ENCODE measurements at regions not wholly inside any gene's neighbourhood (a gene's known extent, or its start where the extent isn't known, plus 50 kb on each side); places are given as distances from the start of the nearest gene placed in this dataset.

- ATAC-seq (no peak), DNase-seq (no peak)
- Mint-ChIP-seq H3K27ac (no peak overlapping the region), H3K27me3 (no peaks in the 10 kb centered on the region), H3K9me3 (peaks cover 3 to 54% (median 21%) of the 10 kb centered on the region in 11 donors), H3K4me3 (no peak overlapping the region), H3K4me1 (peaks cover 0 to 8% (median 2%) of the 10 kb centered on the region in 7 donors), H3K36me3 (peaks cover 8 to 76% (median 65%) of the 10 kb centered on the region in 5 donors)
- H3K9me3 ChIP-seq (ENCODE audit: control insufficient read depth in 2 of 3, low read length in 3 of 3): peaks cover 0 to 18% (median 7%) of the 10 kb centered on the region in 3 experiments
- peaks cover 0 to 18% (median 0%) of the 10 kb centered on the region in 3 experiments for H3K36me3 ChIP-seq (ENCODE audit: control insufficient read depth in 2 of 3, insufficient read depth in 3 of 3, low read length in 3 of 3)
- H3K4me3 ChIP-seq (ENCODE audit: low read length): no peak overlapping the region
- H3K27ac ChIP-seq (ENCODE audit: low read depth, low read length): no peak overlapping the region
- H3K4me1 ChIP-seq (ENCODE audit: control insufficient read depth in 2 of 2, insufficient read depth in 2 of 2, low read length in 2 of 2): no peaks in the 10 kb centered on the region
- intact Hi-C loops (cut with micrococcal nuclease): no loop called here
- POLR2A ChIA-PET: no interaction called here
- no peaks in the 10 kb centered on the region for H3K27me3 ChIP-seq (ENCODE audit: control insufficient read depth in 2 of 2, insufficient read depth in 2 of 2, low read length in 2 of 2)
- CTCF ChIA-PET: no interaction called here
Observed at GRCh38 chr10:28137907-28138880, 139.3 kb upstream of the ODAD2 start.

- Mint-ChIP-seq H3K27me3 (no peaks in the 10 kb centered on the region), H3K27ac (no peak overlapping the region), H3K4me3 (no peak overlapping the region), H3K36me3 (peaks cover 8 to 77% (median 71%) of the 10 kb centered on the region in 5 donors), H3K4me1 (peaks cover 0 to 8% (median 0%) of the 10 kb centered on the region in 7 donors), H3K9me3 (peaks cover 3 to 54% (median 21%) of the 10 kb centered on the region in 11 donors)
- Histone ChIP-seq H3K4me1 (ENCODE audit: control insufficient read depth in 2 of 2, insufficient read depth in 2 of 2, low read length in 2 of 2) (no peaks in the 10 kb centered on the region), H3K27me3 (ENCODE audit: control insufficient read depth in 2 of 2, insufficient read depth in 2 of 2, low read length in 2 of 2) (no peaks in the 10 kb centered on the region), H3K36me3 (ENCODE audit: control insufficient read depth in 2 of 3, insufficient read depth in 3 of 3, low read length in 3 of 3) (peaks cover 0 to 17% (median 0%) of the 10 kb centered on the region in 3 experiments), H3K4me3 (ENCODE audit: low read length) (no peak overlapping the region), H3K27ac (ENCODE audit: low read depth, low read length) (no peak overlapping the region), H3K9me3 (ENCODE audit: control insufficient read depth in 2 of 3, low read length in 3 of 3) (peaks cover 0 to 18% (median 7%) of the 10 kb centered on the region in 3 experiments)
- ATAC-seq (no peak), DNase-seq (no peak)
- ChIA-PET CTCF (no interaction called here), POLR2A (no interaction called here)
- intact Hi-C loops (cut with micrococcal nuclease): no loop called here
Observed at GRCh38 chr10:28135258-28135657, 136.4 kb upstream of the ODAD2 start.

GRCh38 chr10:28130267-28130666, 131.4 kb upstream of the ODAD2 start:
- H3K4me1 ChIP-seq (ENCODE audit: control insufficient read depth in 2 of 2, insufficient read depth in 2 of 2, low read length in 2 of 2): no peaks in the 10 kb centered on the region
- intact Hi-C loops (cut with micrococcal nuclease): no loop called here
- H3K4me3 ChIP-seq (ENCODE audit: low read length): no peak overlapping the region
- CTCF ChIA-PET: interaction anchor here (0.8 kb wide), 1 partner anchor 29 kb away, joined by 4 read pairs; no protein-coding TSS in a partner anchor
- no peak for DNase-seq
- Mint-ChIP-seq H3K4me3 (no peak overlapping the region), H3K27ac (peak overlapping the region in 1 of 9 donors; percentile 7), H3K4me1 (peaks cover 0 to 18% (median 5%) of the 10 kb centered on the region in 7 donors), H3K36me3 (peaks cover 2 to 72% (median 62%) of the 10 kb centered on the region in 5 donors), H3K9me3 (peaks cover 0 to 16% (median 8%) of the 10 kb centered on the region in 11 donors), H3K27me3 (no peaks in the 10 kb centered on the region)
- peaks cover 0 to 5% (median 0%) of the 10 kb centered on the region in 3 experiments for H3K36me3 ChIP-seq (ENCODE audit: control insufficient read depth in 2 of 3, insufficient read depth in 3 of 3, low read length in 3 of 3)
- no peaks in the 10 kb centered on the region for H3K9me3 ChIP-seq (ENCODE audit: control insufficient read depth in 2 of 3, low read length in 3 of 3)
- no peaks in the 10 kb centered on the region for H3K27me3 ChIP-seq (ENCODE audit: control insufficient read depth in 2 of 2, insufficient read depth in 2 of 2, low read length in 2 of 2)
- ATAC-seq: no peak
- POLR2A ChIA-PET: interaction anchor here (0.6 to 0.7 kb wide), 2 partner anchors 9 to 349 kb away, joined by 4 read pairs; no protein-coding TSS in a partner anchor
- no peak overlapping the region for H3K27ac ChIP-seq (ENCODE audit: low read depth, low read length)

- Histone ChIP-seq H3K27me3 (ENCODE audit: control insufficient read depth in 2 of 2, insufficient read depth in 2 of 2, low read length in 2 of 2) (no peaks in the 10 kb centered on the region), H3K4me3 (ENCODE audit: low read length) (no peak overlapping the region), H3K27ac (ENCODE audit: low read depth, low read length) (no peak overlapping the region), H3K9me3 (ENCODE audit: control insufficient read depth in 2 of 3, low read length in 3 of 3) (no peaks in the 10 kb centered on the region), H3K36me3 (ENCODE audit: control insufficient read depth in 2 of 3, insufficient read depth in 3 of 3, low read length in 3 of 3) (peaks cover 0 to 23% (median 0%) of the 10 kb centered on the region in 3 experiments), H3K4me1 (ENCODE audit: control insufficient read depth in 2 of 2, insufficient read depth in 2 of 2, low read length in 2 of 2) (no peaks in the 10 kb centered on the region)
- intact Hi-C loops (cut with micrococcal nuclease): no loop called here
- Mint-ChIP-seq H3K4me1 (peaks cover 0 to 17% (median 5%) of the 10 kb centered on the region in 7 donors), H3K27me3 (no peaks in the 10 kb centered on the region), H3K27ac (peak overlapping the region in 2 of 9 donors; percentile 2 to 24), H3K36me3 (peaks cover 6 to 63% (median 52%) of the 10 kb centered on the region in 5 donors), H3K4me3 (no peak overlapping the region), H3K9me3 (peaks cover 0 to 9% (median 2%) of the 10 kb centered on the region in 11 donors)
- DNase-seq (no peak), ATAC-seq (no peak)
- CTCF ChIA-PET: no interaction called here
- POLR2A ChIA-PET: no interaction called here
Observed at GRCh38 chr10:28127881-28128280, 129.0 kb upstream of the ODAD2 start.

GRCh38 chr10:28125701-28126100, 126.8 kb upstream of the ODAD2 start:
- peaks cover 0 to 19% (median 5%) of the 10 kb centered on the region in 7 donors for H3K4me1 Mint-ChIP-seq
- peaks cover 0 to 9% (median 2%) of the 10 kb centered on the region in 11 donors for H3K9me3 Mint-ChIP-seq
- H3K27me3 ChIP-seq (ENCODE audit: control insufficient read depth in 2 of 2, insufficient read depth in 2 of 2, low read length in 2 of 2): no peaks in the 10 kb centered on the region
- no peaks in the 10 kb centered on the region for H3K27me3 Mint-ChIP-seq
- ChIA-PET CTCF (interaction anchor here (0.9 kb wide), 1 partner anchor 39 kb away, joined by 3 read pairs; no protein-coding TSS in a partner anchor), POLR2A (no interaction called here)
- DNase-seq: no peak
- no peak overlapping the region for H3K27ac Mint-ChIP-seq
- no peaks in the 10 kb centered on the region for H3K4me1 ChIP-seq (ENCODE audit: control insufficient read depth in 2 of 2, insufficient read depth in 2 of 2, low read length in 2 of 2)
- no peak overlapping the region for H3K4me3 Mint-ChIP-seq
- H3K9me3 ChIP-seq (ENCODE audit: control insufficient read depth in 2 of 3, low read length in 3 of 3): no peaks in the 10 kb centered on the region
- peaks cover 0 to 29% (median 0%) of the 10 kb centered on the region in 3 experiments for H3K36me3 ChIP-seq (ENCODE audit: control insufficient read depth in 2 of 3, insufficient read depth in 3 of 3, low read length in 3 of 3)
- no peak overlapping the region for H3K27ac ChIP-seq (ENCODE audit: low read depth, low read length)
- no peak for ATAC-seq
- H3K36me3 Mint-ChIP-seq: peaks cover 7 to 67% (median 46%) of the 10 kb centered on the region in 5 donors
- intact Hi-C loops (cut with micrococcal nuclease): no loop called here
- no peak overlapping the region for H3K4me3 ChIP-seq (ENCODE audit: low read length)

GRCh38 chr10:28120795-28121194, 121.9 kb upstream of the ODAD2 start:
- peaks cover 14 to 49% (median 36%) of the 10 kb centered on the region in 5 donors for H3K36me3 Mint-ChIP-seq
- no peaks in the 10 kb centered on the region for H3K9me3 ChIP-seq (ENCODE audit: control insufficient read depth in 2 of 3, low read length in 3 of 3)
- no peak overlapping the region for H3K27ac ChIP-seq (ENCODE audit: low read depth, low read length)
- ATAC-seq (no peak), DNase-seq (no peak)
- no peak overlapping the region for H3K27ac Mint-ChIP-seq
- no peaks in the 10 kb centered on the region for H3K27me3 Mint-ChIP-seq
- no peak overlapping the region for H3K4me3 ChIP-seq (ENCODE audit: low read length)
- POLR2A ChIA-PET: no interaction called here
- H3K4me1 ChIP-seq (ENCODE audit: control insufficient read depth in 2 of 2, insufficient read depth in 2 of 2, low read length in 2 of 2): no peaks in the 10 kb centered on the region
- CTCF ChIA-PET: no interaction called here
- no peaks in the 10 kb centered on the region for H3K27me3 ChIP-seq (ENCODE audit: control insufficient read depth in 2 of 2, insufficient read depth in 2 of 2, low read length in 2 of 2)
- peaks cover 0 to 47% (median 0%) of the 10 kb centered on the region in 3 experiments for H3K36me3 ChIP-seq (ENCODE audit: control insufficient read depth in 2 of 3, insufficient read depth in 3 of 3, low read length in 3 of 3)
- H3K9me3 Mint-ChIP-seq: no peaks in the 10 kb centered on the region
- no peak overlapping the region for H3K4me3 Mint-ChIP-seq
- intact Hi-C loops (cut with micrococcal nuclease): no loop called here
- peaks cover 0 to 19% (median 7%) of the 10 kb centered on the region in 7 donors for H3K4me1 Mint-ChIP-seq
